GM23338 (cell line): ENCODE measurements at regions not wholly inside any gene's neighbourhood (a gene's known extent, or its start where the extent isn't known, plus 50 kb on each side); places are given as distances from the start of the nearest gene placed in this dataset.

Experiments used
- CREB1 ChIP-seq: fragments of 250-450 bp; sonication (Bioruptor Pico); IDR thresholded peaks from 2 replicates; pipeline ENCODE4 v1.5.0; 2020; ENCODE audit warnings: low read depth, mild to moderate bottlenecking, moderate library complexity
- CTCF ChIP-seq, 2 experiments: fragments of 200-600 bp in 1 of 2; sonication (generic) in 1 of 2; conservative IDR thresholded peaks; 2 replicates each; pipeline versions ENCODE4 v1.5.1 to v1.6.1; 2016 to 2017; ENCODE audit warnings: antibody characterized with exemption in 2 of 2, low read depth in 2 of 2, mild to moderate bottlenecking in 2 of 2, moderate library complexity in 1 of 2
- ETS1 ChIP-seq: IDR thresholded peaks from 2 replicates; pipeline ENCODE4 v1.6.1; 2016; ENCODE audit warnings: antibody characterized with exemption
- EZH2 ChIP-seq: fragments of 200-600 bp; sonication (generic); IDR thresholded peaks from one replicate; pipeline ENCODE4 v1.8.0; 2017; ENCODE audit warnings: antibody characterized with exemption, mild to moderate bottlenecking, low read depth; ENCODE audit not compliant: unreplicated experiment
- EZH2phosphoT487 ChIP-seq: fragments of 200-600 bp; sonication (generic); IDR thresholded peaks from one replicate; pipeline ENCODE4 v1.8.1; 2018; ENCODE audit warnings: antibody characterized with exemption; ENCODE audit not compliant: unreplicated experiment
- JUNB ChIP-seq: IDR thresholded peaks from one replicate; pipeline ENCODE4 v1.6.1; 2016; ENCODE audit warnings: antibody characterized with exemption; ENCODE audit not compliant: unreplicated experiment
- NANOG ChIP-seq: IDR thresholded peaks from 2 replicates; pipeline ENCODE4 v1.6.1; 2016; ENCODE audit warnings: antibody characterized with exemption, borderline replicate concordance
- POLR2AphosphoS5 ChIP-seq: IDR thresholded peaks from 2 replicates; pipeline ENCODE4 v1.6.1; 2016; ENCODE audit warnings: antibody characterized with exemption, low read depth
- REST ChIP-seq: IDR thresholded peaks from one replicate; pipeline ENCODE4 v1.6.1; 2018; ENCODE audit warnings: antibody characterized with exemption; ENCODE audit not compliant: unreplicated experiment
- STAT1 ChIP-seq: IDR thresholded peaks from one replicate; pipeline ENCODE4 v1.6.1; 2016; ENCODE audit warnings: antibody characterized with exemption; ENCODE audit not compliant: unreplicated experiment
- ZNF114 ChIP-seq: fragments of 250-450 bp; sonication (Bioruptor Pico); IDR thresholded peaks from 2 replicates; pipeline ENCODE4 v1.5.0; 2020; ENCODE audit warnings: mild to moderate bottlenecking, moderate library complexity
- ZNF331 ChIP-seq: fragments of 250-450 bp; sonication (Bioruptor Pico); IDR thresholded peaks from 2 replicates; pipeline ENCODE4 v1.5.0; 2020; ENCODE audit warnings: low read depth, mild to moderate bottlenecking, moderate library complexity
- ZNF462 ChIP-seq: fragments of 250-450 bp; sonication (Bioruptor Pico); IDR thresholded peaks from 2 replicates; pipeline ENCODE4 v1.5.0; 2020; ENCODE audit warnings: mild to moderate bottlenecking, moderate library complexity

GRCh38 chr15:70320482-70320881, 222.8 kb upstream of the TLE3 start:
- TF ChIP-seq CTCF (conservative IDR thresholded peaks at IDR 0.05; ENCODE audit: low read depth in 2 of 2) (no peak), JUNB (no peak), EZH2phosphoT487 (no peak), EZH2 (no peak), REST (no peak), POLR2AphosphoS5 (no peak), STAT1 (no peak), CREB1 (no peak), NANOG (no peak), ZNF331 (CRISPR knock-in tag) (no peak), ZNF114 (CRISPR knock-in tag) (no peak), ETS1 (no peak), ZNF462 (CRISPR knock-in tag) (no peak)
